ENCODE measurements at regions not wholly inside any gene's neighbourhood (a gene's known extent, or its start where the extent isn't known, plus 50 kb on each side); places are given as distances from the start of the nearest gene placed in this dataset.

DNA sequence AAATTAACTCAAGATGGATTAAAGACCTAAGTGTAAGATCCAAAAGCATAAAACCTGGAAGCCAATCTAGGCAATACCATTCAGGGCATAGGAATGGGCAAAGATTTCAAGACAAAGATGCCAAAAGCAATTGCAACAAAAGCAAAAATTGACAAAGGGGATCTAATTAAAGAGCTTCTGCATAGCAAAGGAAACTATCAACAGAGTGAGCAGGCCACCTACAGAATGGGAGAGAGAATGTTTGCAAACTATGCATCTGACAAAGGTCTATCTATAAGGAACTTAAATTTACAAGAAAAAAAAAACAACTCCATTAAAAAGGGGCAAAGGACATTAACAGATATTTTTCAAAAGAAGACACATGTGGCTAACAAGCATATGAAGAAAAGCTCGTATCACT lies 171.9 kb downstream of the RAB28 start:
- H3K4me1 Mint-ChIP-seq = no peaks in the 10 kb centered on the region
- Histone ChIP-seq H3K4me3 (ENCODE audit: control extremely low read depth in 1 of 5, extremely low read depth in 1 of 5, insufficient read depth in 1 of 5, low read depth in 2 of 5, low read length in 4 of 5) (no peak overlapping the region), H3K4me2 (replicated peaks; ENCODE audit: low read depth, low read length, poor library complexity, severe bottlenecking) (no peak overlapping the region), H3K4me1 (ENCODE audit: control insufficient read depth in 2 of 2, insufficient read depth in 2 of 2, low read length in 2 of 2) (no peaks in the 10 kb centered on the region), H4K20me1 (ENCODE audit: control insufficient read depth, insufficient read depth, low read length, poor library complexity, severe bottlenecking) (no peaks in the 10 kb centered on the region), H3K9me3 (ENCODE audit: control extremely low read depth in 1 of 3, control insufficient read depth in 2 of 3, insufficient read depth in 1 of 3, low read length in 2 of 3) (peaks cover 0 to 3% (median 0%) of the 10 kb centered on the region in 3 donors), H3K27me3 (replicated peaks in 1 of 4; ENCODE audit: control extremely low read depth in 1 of 4, control insufficient read depth in 3 of 4, insufficient read depth in 4 of 4, low read length in 3 of 4) (no peaks in the 10 kb centered on the region), H3K36me3 (replicated peaks in 1 of 2; ENCODE audit: control extremely low read depth in 1 of 2, control insufficient read depth in 1 of 2, extremely low read depth in 1 of 2, insufficient read depth in 2 of 2, low read length in 1 of 2) (no peaks in the 10 kb centered on the region), H3K27ac (ENCODE audit: low read length in 2 of 2) (no peak overlapping the region), H3K79me2 (ENCODE audit: control insufficient read depth, insufficient read depth, low read length) (no peaks in the 10 kb centered on the region), H3K9ac (ENCODE audit: low read length) (no peak overlapping the region), H2AFZ (ENCODE audit: insufficient read depth, low read depth, low read length, poor library complexity, severe bottlenecking) (no peak overlapping the region)
- intact Hi-C loops (cut with micrococcal nuclease) = no loop called here
- ChIA-PET POLR2A (no interaction called here), CTCF (interaction anchor here (0.7 kb wide), 1 partner anchor 1800 kb away, joined by 3 read pairs; no protein-coding TSS in a partner anchor)
- H3K27ac Mint-ChIP-seq = no peak overlapping the region
- TF ChIP-seq, protein P1, sequence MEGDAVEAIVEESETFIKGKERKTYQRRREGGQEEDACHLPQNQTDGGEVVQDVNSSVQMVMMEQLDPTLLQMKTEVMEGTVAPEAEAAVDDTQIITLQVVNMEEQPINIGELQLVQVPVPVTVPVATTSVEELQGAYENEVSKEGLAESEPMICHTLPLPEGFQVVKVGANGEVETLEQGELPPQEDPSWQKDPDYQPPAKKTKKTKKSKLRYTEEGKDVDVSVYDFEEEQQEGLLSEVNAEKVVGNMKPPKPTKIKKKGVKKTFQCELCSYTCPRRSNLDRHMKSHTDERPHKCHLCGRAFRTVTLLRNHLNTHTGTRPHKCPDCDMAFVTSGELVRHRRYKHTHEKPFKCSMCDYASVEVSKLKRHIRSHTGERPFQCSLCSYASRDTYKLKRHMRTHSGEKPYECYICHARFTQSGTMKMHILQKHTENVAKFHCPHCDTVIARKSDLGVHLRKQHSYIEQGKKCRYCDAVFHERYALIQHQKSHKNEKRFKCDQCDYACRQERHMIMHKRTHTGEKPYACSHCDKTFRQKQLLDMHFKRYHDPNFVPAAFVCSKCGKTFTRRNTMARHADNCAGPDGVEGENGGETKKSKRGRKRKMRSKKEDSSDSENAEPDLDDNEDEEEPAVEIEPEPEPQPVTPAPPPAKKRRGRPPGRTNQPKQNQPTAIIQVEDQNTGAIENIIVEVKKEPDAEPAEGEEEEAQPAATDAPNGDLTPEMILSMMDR (IDR thresholded peaks at IDR 0.05) = no peak
- TF ChIP-seq EZH2 (IDR thresholded peaks at IDR 0.05; ENCODE audit: borderline replicate concordance, insufficient read depth, low read depth, low read length, poor library complexity, severe bottlenecking) = no peak
- no peaks in the 10 kb centered on the region for H3K27me3 Mint-ChIP-seq
- ATAC-seq (ENCODE audit: low read depth) = no peak
- no peak overlapping the region for H3K4me3 Mint-ChIP-seq
- WGBS (ENCODE audit: insufficient coverage) = no CpG with 5 or more reads among the region's 1 CpG
- no peak for DNase-seq
- no peaks in the 10 kb centered on the region for H3K9me3 Mint-ChIP-seq (ENCODE audit: insufficient read depth)

DNA sequence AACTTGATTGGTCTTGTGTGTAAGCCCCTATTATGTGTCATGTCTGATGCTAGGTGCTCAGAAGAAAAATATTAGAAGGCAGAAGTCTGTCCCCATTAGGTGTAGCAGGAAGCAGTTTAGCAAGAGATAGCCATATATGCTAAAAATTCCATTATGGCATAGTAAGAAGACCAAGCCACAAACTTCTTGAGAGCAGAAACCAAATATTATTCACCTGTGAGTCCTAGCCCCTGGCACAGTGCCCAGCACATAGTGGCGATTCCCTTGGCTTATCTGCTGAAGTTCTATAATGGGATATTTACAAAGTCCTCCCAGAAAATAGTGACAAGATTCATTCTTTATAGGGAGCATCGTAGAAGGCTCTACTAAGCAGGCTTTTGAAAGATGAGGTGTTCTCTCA lies 174.4 kb downstream of the RAB28 start:
- H3K9me3 ChIP-seq (ENCODE audit: control extremely low read depth in 1 of 3, control insufficient read depth in 2 of 3, insufficient read depth in 1 of 3, low read length in 2 of 3) = peaks cover 0 to 3% (median 0%) of the 10 kb centered on the region in 3 donors
- ATAC-seq (ENCODE audit: low read depth) (no peak), DNase-seq (no peak)
- H3K27me3 ChIP-seq (replicated peaks in 1 of 4; ENCODE audit: control extremely low read depth in 1 of 4, control insufficient read depth in 3 of 4, insufficient read depth in 4 of 4, low read length in 3 of 4) = no peaks in the 10 kb centered on the region
- H3K27me3 Mint-ChIP-seq = no peaks in the 10 kb centered on the region
- no peak overlapping the region for H2AFZ ChIP-seq (ENCODE audit: insufficient read depth, low read depth, low read length, poor library complexity, severe bottlenecking)
- no peak overlapping the region for H3K4me3 ChIP-seq (ENCODE audit: control extremely low read depth in 1 of 5, extremely low read depth in 1 of 5, insufficient read depth in 1 of 5, low read depth in 2 of 5, low read length in 4 of 5)
- no peaks in the 10 kb centered on the region for H3K79me2 ChIP-seq (ENCODE audit: control insufficient read depth, insufficient read depth, low read length)
- H3K4me3 Mint-ChIP-seq = no peak overlapping the region
- no peak overlapping the region for H3K27ac Mint-ChIP-seq
- H3K4me1 ChIP-seq (ENCODE audit: control insufficient read depth in 2 of 2, insufficient read depth in 2 of 2, low read length in 2 of 2) = no peaks in the 10 kb centered on the region
- no CpG with 5 or more reads among the region's 2 CpGs for WGBS (ENCODE audit: insufficient coverage)
- H3K4me2 ChIP-seq (replicated peaks; ENCODE audit: low read depth, low read length, poor library complexity, severe bottlenecking) = no peak overlapping the region
- H3K27ac ChIP-seq (ENCODE audit: low read length in 2 of 2) = no peak overlapping the region
- intact Hi-C loops (cut with micrococcal nuclease) = no loop called here
- H3K36me3 ChIP-seq (replicated peaks in 1 of 2; ENCODE audit: control extremely low read depth in 1 of 2, control insufficient read depth in 1 of 2, extremely low read depth in 1 of 2, insufficient read depth in 2 of 2, low read length in 1 of 2) = no peaks in the 10 kb centered on the region
- no peaks in the 10 kb centered on the region for H3K4me1 Mint-ChIP-seq
- ChIA-PET CTCF (no interaction called here), POLR2A (no interaction called here)
- no peaks in the 10 kb centered on the region for H4K20me1 ChIP-seq (ENCODE audit: control insufficient read depth, insufficient read depth, low read length, poor library complexity, severe bottlenecking)
- H3K9ac ChIP-seq (ENCODE audit: low read length) = no peak overlapping the region
- H3K9me3 Mint-ChIP-seq (ENCODE audit: insufficient read depth) = no peaks in the 10 kb centered on the region
- TF ChIP-seq, protein P1 (IDR thresholded peaks at IDR 0.05) = no peak
- no peak for TF ChIP-seq EZH2 (IDR thresholded peaks at IDR 0.05; ENCODE audit: borderline replicate concordance, insufficient read depth, low read depth, low read length, poor library complexity, severe bottlenecking)

All from B cell (primary cell).